HG02884 (cell line): ENCODE measurements at regions not wholly inside any gene's neighbourhood (a gene's known extent, or its start where the extent isn't known, plus 50 kb on each side); places are given as distances from the start of the nearest gene placed in this dataset.
"Not testable (repeated sequence)": the region's sequence is repeated elsewhere in the genome, so short reads cannot be mapped to it uniquely, and the experiment has no call there.

ENCODE experiments used
- ATAC-seq: cut with Tn5 transposase; IDR thresholded peaks from one replicate; pipeline ENCODE4 v1.9.1; 2021; ENCODE audit warnings: mild to moderate bottlenecking, moderate library complexity; ENCODE audit not compliant: unreplicated experiment

DNA sequence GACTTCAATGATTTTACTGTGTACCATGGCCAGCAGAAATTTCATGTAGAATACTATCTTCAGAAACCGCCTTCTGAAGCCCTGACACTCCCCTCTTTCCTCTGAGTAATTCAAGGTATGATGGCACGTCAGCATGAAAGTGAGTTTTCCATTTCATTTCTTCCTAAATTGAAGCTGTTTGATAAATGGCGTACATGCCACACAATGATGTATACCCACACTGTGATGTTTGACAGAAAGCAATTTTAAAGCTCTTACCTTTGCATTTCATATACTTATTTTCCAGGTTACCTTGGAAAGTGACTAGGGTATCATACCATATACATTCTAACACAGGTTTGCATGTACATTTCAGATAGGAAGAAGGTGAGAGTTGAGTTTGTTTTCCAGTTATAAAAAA is 147.9 kb upstream of the LRRC3B start:
- ATAC-seq: no peak

GRCh38 chr3:26480377-26480776 is 142.2 kb upstream of the LRRC3B start:
- no peak for ATAC-seq

DNA sequence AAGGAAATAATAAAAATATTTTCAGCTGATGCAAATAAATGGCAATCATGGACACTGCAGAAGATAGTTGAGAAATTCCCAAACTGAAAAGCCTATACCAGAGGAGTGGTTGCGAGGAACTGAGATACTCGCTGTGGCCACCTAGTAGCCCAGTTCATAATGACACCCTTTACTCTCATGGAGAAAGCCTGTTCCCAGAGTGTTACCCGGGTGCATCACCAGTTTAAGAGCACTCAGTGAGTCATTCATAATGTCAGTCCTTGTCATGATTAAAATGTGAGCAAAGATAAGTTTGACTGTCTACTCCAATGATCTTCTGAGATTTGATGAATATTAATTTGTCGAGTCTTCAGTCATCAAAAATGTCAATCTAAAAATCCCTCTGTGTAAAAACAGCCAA is 138.4 kb upstream of the LRRC3B start:
- ATAC-seq: no peak

DNA sequence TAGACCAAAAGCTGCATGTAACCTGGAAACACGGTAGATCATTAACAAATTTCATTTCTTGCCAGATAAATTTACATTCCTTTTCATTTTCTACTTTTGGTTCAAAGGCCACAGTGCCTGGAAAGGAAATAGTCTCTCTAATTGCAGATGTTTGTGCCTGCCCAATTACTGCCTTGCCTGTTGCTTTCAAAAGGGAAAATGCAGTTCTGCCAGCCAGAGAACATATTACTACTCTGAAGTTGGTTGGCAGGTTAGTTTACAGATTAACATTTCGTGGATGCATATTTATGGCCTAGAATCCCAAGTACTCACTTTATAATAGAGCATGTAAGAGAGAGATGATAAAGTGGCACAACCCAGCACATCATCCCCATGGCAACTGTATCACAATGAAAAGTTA is 124.3 kb upstream of the LRRC3B start:
- no peak for ATAC-seq

DNA sequence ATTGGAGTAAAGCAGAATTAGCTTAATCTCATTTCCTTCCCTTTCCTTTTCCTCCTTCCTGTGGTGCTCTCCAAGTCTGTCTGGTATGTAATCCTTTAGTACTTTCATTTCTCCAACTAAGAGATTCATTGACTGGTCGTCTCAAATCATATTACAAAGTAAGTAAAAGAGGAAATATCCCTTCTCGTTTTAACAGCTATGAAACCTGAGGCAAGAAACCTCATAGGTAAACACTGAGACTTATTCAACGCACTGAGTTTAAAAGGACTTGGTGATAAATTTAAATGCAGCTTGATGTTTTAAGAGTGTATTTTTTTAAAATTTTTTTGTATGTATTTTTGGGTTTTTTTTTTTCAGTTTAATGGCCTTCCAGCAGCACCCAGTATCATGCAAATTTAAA is 117.2 kb upstream of the LRRC3B start:
- no peak for ATAC-seq

DNA sequence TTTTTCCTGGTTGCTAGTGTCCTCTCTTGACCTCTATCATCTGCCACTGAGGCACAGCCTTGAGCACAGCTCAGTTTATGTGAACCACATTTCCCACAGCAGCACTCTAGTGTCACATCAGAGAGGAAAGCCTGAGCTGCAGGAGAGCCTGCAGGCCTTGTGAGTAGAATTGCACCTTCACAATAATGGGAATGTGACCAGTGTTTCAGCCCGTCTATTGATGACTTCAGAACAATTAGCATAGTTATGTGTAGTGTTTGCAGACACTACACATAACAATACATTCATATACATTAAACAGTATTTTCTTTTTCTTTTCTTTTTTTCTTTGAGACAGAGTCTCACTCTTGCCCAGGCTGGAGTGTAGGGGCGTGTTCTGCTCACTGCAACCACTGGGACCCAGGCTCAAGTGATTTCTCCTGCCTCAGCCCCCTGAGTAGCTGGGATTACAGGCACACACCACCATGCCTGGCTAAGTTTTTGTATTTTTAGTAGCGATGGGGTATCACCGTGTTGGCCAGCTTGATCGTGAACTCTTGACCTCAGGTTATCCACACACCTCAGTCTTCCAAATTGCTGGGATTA is 108.0 kb upstream of the LRRC3B start:
- not testable (repeated sequence) for ATAC-seq

GRCh38 chr3:26515351-26515750 is 107.2 kb upstream of the LRRC3B start:
- ATAC-seq: no peak

GRCh38 chr3:26521261-26521660 is 101.3 kb upstream of the LRRC3B start:
- no peak for ATAC-seq

GRCh38 chr3:26522919-26523318 is 99.7 kb upstream of the LRRC3B start:
- ATAC-seq: no peak

DNA sequence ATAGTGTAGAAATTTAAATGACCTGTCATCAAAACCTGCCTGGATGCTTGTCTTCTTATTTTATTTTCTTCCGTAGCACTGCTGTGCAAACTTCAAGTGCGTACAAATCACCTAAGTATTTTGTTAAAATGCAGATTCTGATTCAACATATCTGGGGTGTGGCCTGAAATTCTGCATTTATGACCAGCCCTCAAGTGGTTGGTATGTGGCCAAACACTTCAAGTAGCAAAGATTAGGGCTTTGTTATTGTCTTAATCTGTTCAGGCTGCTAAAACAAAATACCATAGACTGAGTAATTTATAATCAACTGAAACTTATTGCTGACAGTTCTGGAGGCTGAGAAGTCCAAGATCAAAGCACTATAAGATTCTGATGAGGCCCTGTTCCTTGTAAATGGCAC is 97.6 kb upstream of the LRRC3B start:
- no peak for ATAC-seq

DNA sequence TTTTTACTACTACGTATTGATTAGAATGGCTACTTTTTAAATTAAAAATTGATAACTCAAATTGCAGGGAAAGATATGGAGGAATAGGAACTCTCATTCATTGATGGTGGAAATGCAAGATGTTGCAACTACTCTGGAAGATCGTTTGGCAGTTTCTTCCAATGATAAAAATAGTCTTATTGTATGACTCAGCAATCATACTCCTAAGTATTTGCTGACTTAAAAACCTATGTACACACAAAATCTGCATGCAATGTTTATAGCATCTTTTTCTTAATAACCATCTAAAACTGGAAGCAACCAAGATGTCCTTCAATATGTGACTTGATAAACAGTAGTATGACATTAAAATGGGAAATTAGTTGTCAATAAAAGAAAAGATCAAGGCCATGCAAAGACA is 87.4 kb upstream of the LRRC3B start:
- no peak for ATAC-seq

- ATAC-seq: no peak
These were observed 85.6 kb upstream of the LRRC3B start for GRCh38 chr3:26536955-26537354.

- ATAC-seq: no peak
These were observed 72.2 kb upstream of the LRRC3B start for GRCh38 chr3:26550413-26550812.

DNA sequence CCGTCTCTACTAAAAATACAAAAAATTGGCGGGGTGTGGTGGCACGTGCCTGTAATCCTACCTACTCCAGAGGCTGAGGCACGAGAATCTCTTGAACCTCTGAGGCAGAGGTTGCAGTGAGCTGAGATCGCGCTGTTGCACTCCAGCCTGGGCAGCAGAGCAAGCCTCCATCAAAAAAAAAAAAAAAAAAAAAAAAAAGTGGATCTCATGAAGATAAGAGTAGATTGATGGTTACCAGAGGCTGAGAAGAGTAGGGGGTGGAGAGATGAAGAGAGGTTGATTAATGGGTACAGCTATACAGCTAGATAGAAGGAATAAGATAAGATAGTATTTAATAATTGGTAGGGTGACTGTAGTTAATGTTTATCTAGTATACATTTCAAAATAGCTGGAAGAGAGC is 65.9 kb upstream of the LRRC3B start:
- no peak for ATAC-seq

GRCh38 chr3:26558257-26558656 is 64.3 kb upstream of the LRRC3B start:
- ATAC-seq: no peak

DNA sequence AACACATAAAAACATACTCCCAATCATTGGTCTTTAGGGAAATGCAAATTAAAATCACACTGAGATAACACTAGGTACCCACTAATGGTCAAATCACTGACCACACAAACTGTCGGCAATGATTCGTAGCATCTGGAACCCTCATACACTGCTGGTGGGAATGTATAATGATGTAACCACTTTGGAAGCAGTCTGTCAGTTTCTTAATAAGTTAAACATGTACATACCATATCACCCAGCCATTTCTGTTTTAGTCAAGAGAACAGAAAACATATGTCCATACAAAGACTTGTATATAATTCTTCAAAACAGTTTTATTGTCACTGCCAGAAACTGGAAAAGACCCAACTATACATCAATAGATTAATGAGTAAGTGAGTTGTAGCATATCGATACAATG is 63.3 kb upstream of the LRRC3B start:
- no peak for ATAC-seq

GRCh38 chr3:26560081-26560480 is 62.5 kb upstream of the LRRC3B start:
- no peak for ATAC-seq

- ATAC-seq: no peak
These were observed 60.4 kb upstream of the LRRC3B start for GRCh38 chr3:26562021-26562768.
